COLO668 (cell line): ENCODE measurements at regions not wholly inside any gene's neighbourhood (a gene's known extent, or its start where the extent isn't known, plus 50 kb on each side); places are given as distances from the start of the nearest gene placed in this dataset.

Experiments
- DNase-seq: peaks from one replicate; lab custom pipeline; 2025; ENCODE audit not compliant: unreplicated experiment; lab: John Stamatoyannopoulos, UW

GRCh38 chr7:33842150-33842549, 63.2 kb upstream of the BMPER start:
- DNase-seq: peak; percentile 73

- DNase-seq: no peak
Measured at GRCh38 chr7:33845991-33846509, 59.3 kb upstream of the BMPER start.

GRCh38 chr7:33849004-33849403, 56.3 kb upstream of the BMPER start:
- DNase-seq: peak; percentile 62

- DNase-seq: no peak
Measured at GRCh38 chr7:33849971-33850559, 55.3 kb upstream of the BMPER start.

- no peak for DNase-seq
Measured at GRCh38 chr7:33850768-33851167, 54.6 kb upstream of the BMPER start.

GRCh38 chr7:33852838-33853237, 52.5 kb upstream of the BMPER start:
- no peak for DNase-seq

GRCh38 chr7:33853361-33854062, 51.8 kb upstream of the BMPER start:
- DNase-seq: no peak

GRCh38 chr7:33854178-33854577, 51.2 kb upstream of the BMPER start:
- DNase-seq: no peak

GRCh38 chr7:33854801-33855350, 50.5 kb upstream of the BMPER start:
- no peak for DNase-seq
